ENCODE measurements at regions not wholly inside any gene's neighbourhood (a gene's known extent, or its start where the extent isn't known, plus 50 kb on each side); places are given as distances from the start of the nearest gene placed in this dataset.

DNA sequence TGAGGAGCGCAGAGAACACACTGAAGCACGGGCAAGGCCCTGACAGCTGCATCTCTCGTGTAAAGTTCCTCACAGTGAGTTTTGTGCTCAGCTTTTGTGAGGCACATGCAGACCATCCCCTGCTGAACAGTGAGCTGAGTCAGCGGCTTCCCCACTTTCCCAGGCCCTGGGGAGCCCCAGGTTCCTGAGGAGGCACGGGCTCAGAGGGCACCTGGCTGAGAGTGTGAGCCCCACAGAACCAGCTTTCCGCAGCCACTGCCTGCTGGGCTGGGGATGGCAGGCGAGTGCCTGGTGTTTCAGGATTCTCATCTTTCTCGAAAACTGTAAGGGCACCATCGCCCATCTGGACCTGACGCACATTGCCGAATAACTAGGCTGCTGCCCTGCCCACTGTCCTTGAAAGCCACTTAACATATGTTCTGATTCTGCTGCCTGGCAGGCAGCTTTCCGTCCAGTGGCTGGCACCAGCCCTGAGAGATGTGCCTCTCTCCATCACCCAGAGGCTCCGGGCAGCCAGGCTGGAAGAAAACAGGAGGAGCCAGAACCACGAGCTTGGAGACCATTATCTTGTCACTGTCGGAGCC lies 266.7 kb upstream of the FOXF1 start:
- TF ChIP-seq, protein P1, sequence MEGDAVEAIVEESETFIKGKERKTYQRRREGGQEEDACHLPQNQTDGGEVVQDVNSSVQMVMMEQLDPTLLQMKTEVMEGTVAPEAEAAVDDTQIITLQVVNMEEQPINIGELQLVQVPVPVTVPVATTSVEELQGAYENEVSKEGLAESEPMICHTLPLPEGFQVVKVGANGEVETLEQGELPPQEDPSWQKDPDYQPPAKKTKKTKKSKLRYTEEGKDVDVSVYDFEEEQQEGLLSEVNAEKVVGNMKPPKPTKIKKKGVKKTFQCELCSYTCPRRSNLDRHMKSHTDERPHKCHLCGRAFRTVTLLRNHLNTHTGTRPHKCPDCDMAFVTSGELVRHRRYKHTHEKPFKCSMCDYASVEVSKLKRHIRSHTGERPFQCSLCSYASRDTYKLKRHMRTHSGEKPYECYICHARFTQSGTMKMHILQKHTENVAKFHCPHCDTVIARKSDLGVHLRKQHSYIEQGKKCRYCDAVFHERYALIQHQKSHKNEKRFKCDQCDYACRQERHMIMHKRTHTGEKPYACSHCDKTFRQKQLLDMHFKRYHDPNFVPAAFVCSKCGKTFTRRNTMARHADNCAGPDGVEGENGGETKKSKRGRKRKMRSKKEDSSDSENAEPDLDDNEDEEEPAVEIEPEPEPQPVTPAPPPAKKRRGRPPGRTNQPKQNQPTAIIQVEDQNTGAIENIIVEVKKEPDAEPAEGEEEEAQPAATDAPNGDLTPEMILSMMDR (IDR thresholded peaks at IDR 0.05; ENCODE audit: extremely low read depth in 1 of 2, insufficient read depth in 1 of 2, low read depth in 1 of 2, low read length in 2 of 2), result no peak
- TF ChIP-seq POLR2A (IDR thresholded peaks at IDR 0.05; ENCODE audit: low read depth, low read length) (no peak), MYC (IDR thresholded peaks at IDR 0.05; ENCODE audit: low read depth, low read length) (no peak), EZH2 (IDR thresholded peaks at IDR 0.05; ENCODE audit: borderline replicate concordance, low read depth, low read length, severe bottlenecking) (no peak), JUN (IDR thresholded peaks at IDR 0.05; ENCODE audit: borderline replicate concordance, insufficient read depth, insufficient read length, low read depth) (no peak), POLR2AphosphoS5 (IDR thresholded peaks at IDR 0.05; ENCODE audit: insufficient read depth, low read depth, low read length) (no peak), GATA2 (IDR thresholded peaks at IDR 0.05; ENCODE audit: insufficient read depth, insufficient read length, low read depth, low read length) (no peak)
- TF ChIP-seq, protein P2, sequence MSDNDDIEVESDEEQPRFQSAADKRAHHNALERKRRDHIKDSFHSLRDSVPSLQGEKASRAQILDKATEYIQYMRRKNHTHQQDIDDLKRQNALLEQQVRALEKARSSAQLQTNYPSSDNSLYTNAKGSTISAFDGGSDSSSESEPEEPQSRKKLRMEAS (IDR thresholded peaks at IDR 0.05; ENCODE audit: insufficient read depth, insufficient read length), result no peak

All from endothelial cell of umbilical vein (primary cell).